ENCODE measurements at regions not wholly inside any gene's neighbourhood (a gene's known extent, or its start where the extent isn't known, plus 50 kb on each side); places are given as distances from the start of the nearest gene placed in this dataset.
A peak's percentile ranks its signal among the peaks of the same experiment; 100 is the strongest.

- no peak for DNase-seq (ENCODE audit: low read depth)
Observed at GRCh38 chr1:191578281-191578680, 580.0 kb upstream of the RGS18 start.

DNA sequence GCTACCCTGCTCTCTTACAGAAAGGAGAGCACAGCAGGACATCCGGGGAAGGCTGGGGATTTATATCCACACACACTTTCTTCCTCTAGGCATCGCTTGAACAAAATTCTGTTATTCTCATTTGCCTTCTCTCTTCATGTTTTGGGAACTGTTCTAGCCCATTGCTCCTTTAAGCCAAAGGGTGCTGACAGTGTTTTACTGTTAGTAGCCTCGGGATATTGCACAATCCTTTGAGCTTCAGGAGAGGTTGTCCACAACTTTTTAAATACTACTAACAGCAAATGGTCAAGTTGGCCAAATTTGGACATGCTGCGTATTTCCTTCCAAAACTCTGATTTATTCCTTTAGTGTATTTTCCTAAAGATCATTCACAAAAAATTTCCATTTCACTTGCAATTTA is 579.2 kb upstream of the RGS18 start:
- no peak for DNase-seq (ENCODE audit: low read depth)

DNA sequence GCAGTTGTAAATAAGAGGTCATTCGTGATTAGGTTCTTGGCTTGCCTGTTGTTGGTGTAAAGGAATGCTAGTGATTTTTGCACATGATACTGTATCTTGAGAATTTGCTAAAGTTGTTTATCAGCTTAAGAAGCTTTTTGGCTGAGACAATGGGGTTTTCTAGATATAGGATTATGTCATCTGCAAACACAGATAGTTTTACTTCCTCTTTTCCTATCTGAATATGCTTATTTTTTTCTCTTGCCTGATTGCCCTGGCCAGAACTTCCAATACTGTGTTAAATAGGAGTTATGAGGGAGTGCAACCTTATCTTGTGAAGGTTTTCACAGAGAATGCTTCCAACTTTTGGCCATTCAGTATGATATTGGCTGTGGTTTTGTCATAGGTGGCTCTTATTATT is 576.1 kb upstream of the RGS18 start:
- DNase-seq (ENCODE audit: low read depth): no peak

DNA sequence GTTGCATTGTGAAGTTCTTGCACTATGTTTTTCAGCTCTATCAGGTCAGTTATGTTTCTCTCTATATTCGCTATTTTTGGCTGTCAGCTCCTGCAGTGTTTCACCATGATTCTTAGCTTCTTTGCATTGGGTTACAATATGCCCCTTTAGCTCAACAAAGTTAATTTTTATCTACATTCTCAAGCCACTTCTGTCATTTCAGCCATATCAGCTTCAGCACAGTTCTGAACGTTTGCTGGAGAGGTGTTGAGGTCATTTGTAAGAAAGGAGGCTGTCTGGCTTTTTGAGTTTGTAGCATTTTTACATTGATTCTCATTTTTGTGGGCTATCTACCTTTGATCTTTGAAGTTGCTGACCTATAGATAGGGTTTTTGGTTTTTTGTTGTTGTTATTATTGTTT is 573.2 kb upstream of the RGS18 start:
- no peak for DNase-seq (ENCODE audit: low read depth)

- no peak for DNase-seq (ENCODE audit: low read depth)
Observed at GRCh38 chr1:191588905-191589304, 569.4 kb upstream of the RGS18 start.

DNA sequence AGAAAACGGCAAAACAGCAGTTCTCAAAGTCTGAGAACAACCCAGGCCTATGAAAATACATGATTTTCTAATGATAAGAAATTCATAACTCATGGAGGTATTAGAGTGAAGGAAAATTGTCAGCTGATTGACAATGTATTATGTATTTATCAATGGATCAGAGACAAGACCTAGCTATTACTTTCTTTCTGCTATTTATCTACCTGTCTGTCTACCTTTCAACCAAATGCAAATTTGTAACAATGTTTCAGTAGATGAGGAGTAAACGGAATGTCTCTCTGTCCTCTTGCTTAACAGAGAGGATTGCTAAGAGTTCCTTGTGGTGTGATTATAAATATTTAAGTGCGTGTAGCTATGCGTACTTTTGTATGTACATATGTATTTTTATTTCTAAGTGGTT is 568.7 kb upstream of the RGS18 start:
- DNase-seq (ENCODE audit: low read depth): no peak

DNA sequence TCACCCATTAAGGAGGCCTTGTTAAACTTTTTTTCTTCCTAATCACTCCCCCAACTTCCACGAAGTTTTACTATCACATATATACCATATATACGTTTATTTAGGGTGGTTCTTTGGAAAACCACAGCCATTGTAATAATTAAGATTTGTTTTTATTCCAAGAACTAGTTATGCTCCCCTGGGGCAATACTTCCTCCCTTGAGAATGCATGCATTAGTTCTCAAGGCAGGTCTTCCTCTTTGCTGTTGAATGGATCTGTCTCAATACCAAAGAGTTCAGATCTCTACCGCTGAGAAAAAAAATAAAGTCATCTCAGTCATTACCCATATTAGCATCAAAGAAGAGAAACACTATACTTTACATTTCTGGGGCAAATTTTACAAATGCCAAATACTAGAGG is 567.7 kb upstream of the RGS18 start:
- no peak for DNase-seq (ENCODE audit: low read depth)

- DNase-seq (ENCODE audit: low read depth): no peak
Observed at GRCh38 chr1:191592039-191592438, 566.2 kb upstream of the RGS18 start.

- DNase-seq (ENCODE audit: low read depth): no peak
Observed at GRCh38 chr1:191592907-191593306, 565.4 kb upstream of the RGS18 start.

DNA sequence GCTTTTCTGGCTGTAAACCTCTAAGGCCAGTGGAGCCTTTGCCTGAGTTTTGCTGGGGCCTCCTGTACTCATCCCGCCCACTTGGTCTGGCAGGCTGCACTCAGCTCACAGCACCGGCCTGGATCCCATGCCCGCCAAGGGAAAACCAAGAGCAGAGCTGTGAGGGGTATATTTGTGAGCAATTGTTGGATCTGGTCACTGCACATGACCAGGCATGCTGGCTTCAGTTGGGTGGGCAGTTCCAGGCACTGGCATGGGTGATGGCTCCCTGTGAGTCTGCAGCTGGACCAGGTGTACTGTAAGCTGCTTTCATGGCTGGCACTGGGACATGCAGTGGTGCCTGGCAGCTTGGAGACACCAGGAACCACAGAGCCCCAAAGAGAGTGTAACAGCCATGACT is 563.1 kb upstream of the RGS18 start:
- DNase-seq (ENCODE audit: low read depth): no peak

- no peak for DNase-seq (ENCODE audit: low read depth)
Observed at GRCh38 chr1:191608367-191608766, 549.9 kb upstream of the RGS18 start.

- DNase-seq (ENCODE audit: low read depth): no peak
Observed at GRCh38 chr1:191609305-191609704, 549.0 kb upstream of the RGS18 start.

GRCh38 chr1:191615101-191615821 is 543.0 kb upstream of the RGS18 start:
- no peak for DNase-seq (ENCODE audit: low read depth)

DNA sequence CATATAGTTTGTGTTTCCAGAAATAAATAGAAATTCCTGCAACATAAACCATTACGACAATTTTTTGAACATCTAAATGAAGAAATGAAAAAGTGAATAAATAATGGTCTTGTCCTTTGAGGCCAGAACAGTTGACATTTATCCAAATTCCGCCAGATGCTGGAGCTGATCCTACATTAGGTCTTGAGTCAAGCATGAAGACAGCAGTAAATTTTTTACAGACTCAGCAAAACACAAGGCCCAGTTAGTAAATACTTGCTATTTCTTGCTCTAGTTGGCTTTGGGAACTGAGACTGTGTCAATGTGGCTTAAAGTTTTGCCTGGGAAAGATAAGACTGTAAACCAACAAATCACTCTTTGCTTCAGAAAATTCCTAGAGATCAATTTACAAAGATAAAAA is 540.1 kb upstream of the RGS18 start:
- no peak for DNase-seq (ENCODE audit: low read depth)

- DNase-seq (ENCODE audit: low read depth): peak; percentile 47
Observed at GRCh38 chr1:191620883-191621282, 537.4 kb upstream of the RGS18 start.

- DNase-seq (ENCODE audit: low read depth): no peak
Observed at GRCh38 chr1:191624044-191624443, 534.2 kb upstream of the RGS18 start.

DNA sequence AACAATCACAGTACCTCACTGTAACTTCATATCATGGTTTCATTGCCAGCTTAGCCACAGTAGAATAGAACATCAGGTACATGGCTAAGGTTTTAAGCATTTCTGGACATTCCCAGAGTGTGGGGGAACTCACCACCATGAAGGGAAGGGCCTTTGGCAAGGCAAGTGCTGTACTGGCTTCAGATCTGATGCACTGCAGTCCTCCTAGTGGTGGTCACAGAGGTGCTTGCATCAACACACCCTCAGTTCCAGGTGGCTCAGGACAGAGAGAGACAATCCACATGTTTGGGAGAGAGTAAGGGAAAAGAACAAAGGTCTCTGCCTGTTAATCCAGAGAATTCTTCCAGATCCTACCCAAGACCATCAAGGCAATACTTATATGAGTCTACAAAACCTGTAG is 528.4 kb upstream of the RGS18 start:
- DNase-seq (ENCODE audit: low read depth): no peak

DNA sequence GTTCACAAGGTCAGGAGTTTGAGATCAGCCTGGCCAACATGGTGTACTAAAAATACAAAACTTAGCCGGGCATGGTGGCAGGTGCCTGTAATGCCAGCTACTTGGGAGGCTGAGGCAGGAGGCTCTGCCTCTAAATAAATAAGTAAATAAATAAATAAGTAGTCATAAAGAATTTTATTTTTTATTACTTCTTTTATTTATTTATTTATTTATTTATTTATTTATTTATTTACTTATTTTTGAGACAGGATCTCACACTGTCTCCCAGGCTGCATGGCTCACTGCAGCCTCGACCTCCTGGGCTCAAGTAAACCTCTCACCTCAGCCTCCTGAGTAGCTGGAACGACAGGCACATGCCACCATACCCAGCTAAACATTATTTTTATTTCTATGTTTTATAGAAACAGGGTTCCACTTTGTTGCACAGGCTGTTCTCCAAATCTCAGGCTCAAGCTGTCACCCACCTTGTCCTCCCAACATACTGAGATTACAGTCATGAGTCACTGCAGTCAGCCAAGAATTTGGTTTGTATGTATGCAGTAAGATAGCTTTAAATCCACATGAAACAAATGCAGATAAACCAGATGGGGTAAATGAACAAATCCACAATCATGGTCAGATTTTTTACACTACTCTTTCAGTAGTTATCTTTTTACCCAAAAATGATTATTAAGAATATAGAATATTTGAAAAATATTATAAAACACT is 523.3 kb upstream of the RGS18 start:
- DNase-seq (ENCODE audit: low read depth): no peak

- DNase-seq (ENCODE audit: low read depth): no peak
Observed at GRCh38 chr1:191636345-191636744, 521.9 kb upstream of the RGS18 start.

GRCh38 chr1:191641420-191642260 is 516.6 kb upstream of the RGS18 start:
- DNase-seq (ENCODE audit: low read depth): peak; percentile 50

DNA sequence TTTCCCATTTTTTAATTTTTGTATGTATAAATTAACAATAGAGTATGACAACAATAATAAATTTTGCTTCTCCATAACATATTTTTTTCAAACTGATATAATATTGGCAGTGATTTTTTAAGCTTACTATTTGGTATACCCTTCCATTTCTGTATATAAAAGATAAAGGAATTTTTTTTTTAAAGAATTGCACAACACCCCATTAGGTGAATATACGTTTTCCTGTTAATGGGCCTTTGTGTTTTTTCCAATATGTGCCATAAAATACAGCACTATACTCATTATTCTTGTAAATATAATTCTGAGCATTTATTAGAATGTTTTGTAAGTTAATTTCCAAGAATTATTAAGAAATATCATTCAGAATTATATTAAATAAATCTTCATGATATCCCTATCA is 515.2 kb upstream of the RGS18 start:
- no peak for DNase-seq (ENCODE audit: low read depth)

DNA sequence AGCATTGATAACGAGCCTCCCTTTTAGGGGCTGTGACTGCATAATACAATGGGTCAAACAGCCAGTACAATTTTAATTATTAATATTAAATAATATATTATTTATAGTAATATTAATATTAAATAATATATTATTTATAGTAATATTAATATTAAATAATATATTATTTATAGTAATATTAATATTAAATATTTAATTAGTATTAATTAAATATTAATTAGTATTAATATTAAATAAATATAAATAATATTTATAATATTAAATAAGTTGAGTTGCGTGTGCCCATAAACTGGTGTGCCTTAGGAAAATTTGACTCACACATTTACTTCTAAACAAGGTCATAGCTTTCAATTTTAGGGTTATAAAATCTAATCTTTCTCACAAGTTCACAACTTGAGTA is 509.3 kb upstream of the RGS18 start:
- DNase-seq (ENCODE audit: low read depth): no peak

DNA sequence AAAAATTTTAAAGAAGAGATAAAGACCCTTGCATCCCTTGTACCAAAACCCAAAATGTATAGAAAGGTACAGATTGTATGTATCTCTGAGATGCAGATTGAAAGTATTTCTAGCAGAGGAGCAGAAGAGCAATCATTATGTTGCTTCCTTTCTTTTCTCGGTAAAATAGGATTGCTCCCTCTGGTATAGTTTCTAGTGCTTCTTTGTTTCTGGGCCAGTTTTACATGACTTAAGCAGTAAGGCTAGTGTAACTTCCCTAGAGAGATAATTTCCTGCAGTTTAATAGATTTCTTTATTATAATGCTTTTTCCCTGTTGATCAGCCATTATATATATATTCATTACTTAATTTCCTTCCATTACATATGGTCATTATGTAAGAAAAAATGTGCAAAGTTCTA is 496.2 kb upstream of the RGS18 start:
- DNase-seq (ENCODE audit: low read depth): no peak

All from LHCN-M2 (cell line).